GM21515 (cell line): ENCODE measurements at regions not wholly inside any gene's neighbourhood (a gene's known extent, or its start where the extent isn't known, plus 50 kb on each side); places are given as distances from the start of the nearest gene placed in this dataset.
"Not testable (repeated sequence)": the region's sequence is repeated elsewhere in the genome, so short reads cannot be mapped to it uniquely, and the experiment has no call there.

Source experiments
- ATAC-seq: cut with Tn5 transposase; IDR thresholded peaks from one replicate; pipeline ENCODE4 v1.9.1; 2021; ENCODE audit not compliant: unreplicated experiment

GRCh38 chr5:83889971-83890745 lies 169.5 kb upstream of the HAPLN1 start:
- no peak for ATAC-seq

GRCh38 chr5:83877911-83878706 lies 157.5 kb upstream of the HAPLN1 start:
- no peak for ATAC-seq

- no peak for ATAC-seq
Measured at GRCh38 chr5:83871533-83872395, 151.1 kb upstream of the HAPLN1 start.

- ATAC-seq, result no peak
Measured at GRCh38 chr5:83866181-83866580, 145.5 kb upstream of the HAPLN1 start.

GRCh38 chr5:83865579-83865978 lies 144.9 kb upstream of the HAPLN1 start:
- no peak for ATAC-seq

GRCh38 chr5:83864652-83865051 lies 144.0 kb upstream of the HAPLN1 start:
- no peak for ATAC-seq

- ATAC-seq, result no peak
Measured at GRCh38 chr5:83857341-83857740, 136.7 kb upstream of the HAPLN1 start.

GRCh38 chr5:83856881-83857280 lies 136.2 kb upstream of the HAPLN1 start:
- no peak for ATAC-seq

- ATAC-seq, result not testable (repeated sequence)
Measured at GRCh38 chr5:83850412-83850811, 129.8 kb upstream of the HAPLN1 start.

- ATAC-seq, result no peak
Measured at GRCh38 chr5:83848941-83849340, 128.3 kb upstream of the HAPLN1 start.

GRCh38 chr5:83846624-83847350 lies 126.1 kb upstream of the HAPLN1 start:
- ATAC-seq, result no peak

GRCh38 chr5:83844449-83845068 lies 123.9 kb upstream of the HAPLN1 start:
- ATAC-seq, result peak; percentile 98

GRCh38 chr5:83839788-83840187 lies 119.1 kb upstream of the HAPLN1 start:
- ATAC-seq, result no peak

GRCh38 chr5:83839256-83839655 lies 118.6 kb upstream of the HAPLN1 start:
- no peak for ATAC-seq

- ATAC-seq, result no peak
Measured at GRCh38 chr5:83837265-83837907, 116.7 kb upstream of the HAPLN1 start.

GRCh38 chr5:83834306-83834705 lies 113.7 kb upstream of the HAPLN1 start:
- no peak for ATAC-seq

GRCh38 chr5:83831834-83832233 lies 111.2 kb upstream of the HAPLN1 start:
- ATAC-seq, result no peak

- ATAC-seq, result no peak
Measured at GRCh38 chr5:83827111-83827557, 106.5 kb upstream of the HAPLN1 start.

GRCh38 chr5:83817591-83817990 lies 96.9 kb upstream of the HAPLN1 start:
- ATAC-seq, result no peak

- ATAC-seq, result no peak
Measured at GRCh38 chr5:83815661-83816060, 95.0 kb upstream of the HAPLN1 start.
